Skeletal muscle tissue (tissue), 4 donors: ENCODE measurements at regions not wholly inside any gene's neighbourhood (a gene's known extent, or its start where the extent isn't known, plus 50 kb on each side); places are given as distances from the start of the nearest gene placed in this dataset. TPM values are rescaled to one million over a fixed set of nuclear protein-coding genes. Genes with fewer than 3 reads are reported as not detected.

Experiments used
- H3K27ac ChIP-seq: one replicate; pipeline ENCODE4 v1.7.0; 2013; ENCODE audit warnings: mild to moderate bottlenecking, low read depth, low read length, inconsistent platforms
- H3K27me3 ChIP-seq, 3 donors: one replicate each; pipeline ENCODE4 v1.7.0; 2013; ENCODE audit warnings: low read length in 3 of 3; ENCODE audit not compliant: control insufficient read depth in 3 of 3, insufficient read depth in 3 of 3
- H3K36me3 ChIP-seq, 3 donors: one replicate each; pipeline ENCODE4 v1.7.0; 2013; ENCODE audit warnings: low read length in 3 of 3; ENCODE audit not compliant: control insufficient read depth in 3 of 3, insufficient read depth in 3 of 3
- H3K4me1 ChIP-seq, 3 donors: one replicate each; pipeline ENCODE4 v1.7.0; 2013; ENCODE audit warnings: low read length in 3 of 3, mild to moderate bottlenecking in 3 of 3; ENCODE audit not compliant: control insufficient read depth in 3 of 3, insufficient read depth in 3 of 3
- H3K4me3 ChIP-seq, 3 donors: one replicate each; pipeline ENCODE4 v1.7.0; 2013; ENCODE audit warnings: low read length in 3 of 3
- H3K9ac ChIP-seq, 3 donors: one replicate each; pipeline ENCODE4 v1.7.0; 2013; ENCODE audit warnings: low read length in 3 of 3, mild to moderate bottlenecking in 3 of 3, moderate library complexity in 2 of 3, low read depth in 1 of 3
- H3K9me3 ChIP-seq, 3 donors: one replicate each; pipeline ENCODE4 v1.7.0; 2013; ENCODE audit warnings: low read length in 3 of 3; ENCODE audit not compliant: control insufficient read depth in 3 of 3
- small RNA-seq: library from RNA; depleted of rRNA; stranded (forward); fragments of <200 nt; gene quantifications from one replicate; pipeline ENCODE3, GENCODE V24; 2014
- donor health status: Osteomylitis.

- Histone ChIP-seq H3K9ac (no peak overlapping the region), H3K27ac (no peak overlapping the region), H3K36me3 (no peaks in the 10 kb centered on the region), H3K9me3 (peaks cover 0 to 6% (median 2%) of the 10 kb centered on the region in 3 donors), H3K4me3 (no peak overlapping the region), H3K4me1 (no peaks in the 10 kb centered on the region), H3K27me3 (peaks cover 14 to 49% (median 23%) of the 10 kb centered on the region in 3 donors)
Measured at GRCh38 chr16:86455640-86456039, 54.7 kb upstream of the FOXF1 start.

GRCh38 chr16:86457501-86458148 is 52.7 kb upstream of the FOXF1 start:
- Histone ChIP-seq H3K27me3 (peaks cover 14 to 49% (median 29%) of the 10 kb centered on the region in 3 donors), H3K9ac (no peak overlapping the region), H3K9me3 (peaks cover 0 to 6% (median 4%) of the 10 kb centered on the region in 3 donors), H3K4me1 (no peaks in the 10 kb centered on the region), H3K36me3 (no peaks in the 10 kb centered on the region), H3K4me3 (no peak overlapping the region), H3K27ac (no peak overlapping the region)

GRCh38 chr16:86458149-86458777 is 52.1 kb upstream of the FOXF1 start:
- H3K9ac ChIP-seq, result no peak overlapping the region
- H3K4me1 ChIP-seq, result no peaks in the 10 kb centered on the region
- H3K27me3 ChIP-seq, result peaks cover 13 to 44% (median 29%) of the 10 kb centered on the region in 3 donors
- no peak overlapping the region for H3K27ac ChIP-seq
- H3K4me3 ChIP-seq, result no peak overlapping the region
- H3K36me3 ChIP-seq, result no peaks in the 10 kb centered on the region
- peaks cover under 1 to 6% (median 4%) of the 10 kb centered on the region in 3 donors for H3K9me3 ChIP-seq

GRCh38 chr16:86459266-86459665 is 51.1 kb upstream of the FOXF1 start:
- Histone ChIP-seq H3K27ac (no peak overlapping the region), H3K9me3 (peaks cover 2 to 6% (median 6%) of the 10 kb centered on the region in 3 donors), H3K27me3 (peaks cover 13 to 40% (median 25%) of the 10 kb centered on the region in 3 donors), H3K4me3 (no peak overlapping the region), H3K36me3 (no peaks in the 10 kb centered on the region), H3K4me1 (no peaks in the 10 kb centered on the region), H3K9ac (no peak overlapping the region)

Small RNA genes lying in the stretch of these regions (small RNA-seq; reads per million reads assigned to genes)
- not detected for gene RF00019
